ENCODE measurements at regions not wholly inside any gene's neighbourhood (a gene's known extent, or its start where the extent isn't known, plus 50 kb on each side); places are given as distances from the start of the nearest gene placed in this dataset.
"Not testable (repeated sequence)": the region's sequence is repeated elsewhere in the genome, so short reads cannot be mapped to it uniquely, and the experiment has no call there.

GRCh38 chr9:91512235-91512634, 88.6 kb upstream of the NFIL3 start:
- DNase-seq (ENCODE audit: low read depth) = not testable (repeated sequence)

DNA sequence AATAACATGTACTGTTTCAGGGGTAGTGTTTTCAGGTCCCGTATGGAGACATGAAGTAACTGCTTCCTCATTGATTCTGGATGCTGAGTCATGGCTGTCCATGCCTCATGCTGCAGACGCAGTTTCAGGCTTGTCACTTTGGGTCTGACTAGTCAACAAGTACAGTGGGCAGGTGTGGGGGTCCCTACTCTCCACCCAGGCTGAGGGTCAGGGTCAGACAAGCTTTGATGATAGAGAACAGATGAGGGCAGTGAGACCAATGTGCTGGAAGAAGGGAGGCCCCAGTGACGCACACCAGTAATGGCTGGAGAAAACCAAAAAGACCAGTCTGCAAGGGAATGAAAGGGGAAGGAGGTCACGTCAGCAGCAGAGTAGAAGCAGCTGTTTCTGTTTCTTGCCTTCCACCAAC, 80.0 kb upstream of the NFIL3 start:
- DNase-seq (ENCODE audit: low read depth) = peak; percentile 9

DNA sequence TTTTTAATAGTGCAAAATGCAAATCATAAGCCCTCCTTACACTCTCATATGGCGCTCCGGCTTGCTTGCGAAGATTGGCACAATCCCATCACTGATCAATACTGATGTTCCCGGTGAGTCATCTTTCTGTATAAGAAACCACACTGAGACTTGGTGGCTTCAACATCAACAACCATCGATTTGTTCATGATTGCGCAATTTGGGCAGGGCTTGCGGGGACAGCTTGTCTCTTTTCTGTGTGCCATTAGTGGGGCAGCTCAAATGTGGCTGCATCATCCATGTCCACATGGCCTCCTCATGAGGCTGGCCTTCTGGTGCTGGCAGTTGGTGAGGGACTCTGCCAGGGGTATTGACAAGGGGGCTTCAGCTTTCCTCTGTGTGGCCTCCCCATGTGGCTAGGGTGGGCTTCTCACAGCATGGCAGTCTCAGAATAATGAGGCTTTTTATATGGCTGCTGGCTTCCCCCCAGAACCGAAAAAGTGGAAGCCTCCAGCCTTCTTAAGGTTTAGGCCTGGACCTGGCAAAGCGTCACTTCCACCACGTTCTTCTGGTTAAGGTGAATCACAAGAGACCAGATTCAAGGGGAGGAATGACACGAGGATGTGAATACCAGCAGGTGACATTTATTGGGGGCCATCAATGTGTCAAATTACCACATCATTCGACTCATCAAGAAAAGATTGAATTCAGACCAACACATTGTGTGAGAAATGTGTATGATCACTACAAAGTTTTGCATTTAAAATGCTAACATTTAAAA, 79.5 kb upstream of the NFIL3 start:
- DNase-seq (ENCODE audit: low read depth) = no peak

- DNase-seq (ENCODE audit: low read depth) = no peak
These were observed 78.8 kb upstream of the NFIL3 start for GRCh38 chr9:91502475-91502874.

GRCh38 chr9:91500509-91501014, 76.9 kb upstream of the NFIL3 start:
- DNase-seq (ENCODE audit: low read depth) = peak; percentile 90

GRCh38 chr9:91496351-91496750, 72.7 kb upstream of the NFIL3 start:
- no peak for DNase-seq (ENCODE audit: low read depth)

- DNase-seq (ENCODE audit: low read depth) = peak; percentile 91
These were observed 71.8 kb upstream of the NFIL3 start for GRCh38 chr9:91495450-91495849.

- no peak for DNase-seq (ENCODE audit: low read depth)
These were observed 71.1 kb upstream of the NFIL3 start for GRCh38 chr9:91494751-91495150.

GRCh38 chr9:91492237-91492636, 68.6 kb upstream of the NFIL3 start:
- DNase-seq (ENCODE audit: low read depth) = no peak

DNA sequence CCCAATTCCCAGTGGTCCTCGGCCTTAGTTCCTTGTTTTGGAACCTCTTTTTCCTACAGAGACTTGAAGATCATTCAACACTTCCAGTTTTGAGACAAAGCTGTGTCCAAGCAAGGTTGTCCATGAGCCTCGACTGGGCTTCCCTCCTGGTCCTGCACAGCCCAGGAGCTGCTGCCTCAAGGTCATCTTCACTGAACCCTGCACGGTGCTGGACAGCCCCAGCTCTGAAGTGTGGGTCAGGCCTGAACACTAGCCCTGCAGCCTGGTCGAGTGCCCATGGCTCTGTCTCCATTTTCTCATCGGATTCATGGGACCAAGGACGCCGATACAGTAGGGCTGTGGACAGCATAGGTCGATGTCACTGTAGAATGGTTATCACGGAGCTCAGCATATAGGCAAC, 68.0 kb upstream of the NFIL3 start:
- no peak for DNase-seq (ENCODE audit: low read depth)

GRCh38 chr9:91489361-91489899, 65.8 kb upstream of the NFIL3 start:
- peak; percentile 39 for DNase-seq (ENCODE audit: low read depth)

DNA sequence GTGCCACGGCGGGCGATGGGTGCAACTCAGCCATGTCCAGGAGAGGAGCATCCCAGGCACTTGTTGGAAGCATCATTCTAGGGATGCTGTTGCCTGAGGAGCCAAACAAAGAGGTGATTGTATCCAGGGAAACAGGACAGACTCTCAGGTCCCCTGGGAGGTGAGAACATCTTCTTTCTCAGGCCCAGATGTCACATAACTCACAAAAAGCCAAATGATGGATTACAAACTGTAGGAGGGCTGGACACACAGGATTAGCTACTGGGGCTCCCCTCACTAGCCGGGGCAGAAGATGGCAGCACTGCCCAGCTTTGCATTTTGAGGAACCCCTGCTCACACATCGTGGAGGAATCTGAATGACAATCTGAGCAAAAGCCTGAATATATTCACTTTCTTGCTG, 64.7 kb upstream of the NFIL3 start:
- DNase-seq (ENCODE audit: low read depth) = no peak

- DNase-seq (ENCODE audit: low read depth) = peak; percentile 21
These were observed 63.3 kb upstream of the NFIL3 start for GRCh38 chr9:91486699-91487497.

GRCh38 chr9:91485006-91485405, 61.4 kb upstream of the NFIL3 start:
- no peak for DNase-seq (ENCODE audit: low read depth)

GRCh38 chr9:91483835-91484234, 60.2 kb upstream of the NFIL3 start:
- DNase-seq (ENCODE audit: low read depth) = no peak

DNA sequence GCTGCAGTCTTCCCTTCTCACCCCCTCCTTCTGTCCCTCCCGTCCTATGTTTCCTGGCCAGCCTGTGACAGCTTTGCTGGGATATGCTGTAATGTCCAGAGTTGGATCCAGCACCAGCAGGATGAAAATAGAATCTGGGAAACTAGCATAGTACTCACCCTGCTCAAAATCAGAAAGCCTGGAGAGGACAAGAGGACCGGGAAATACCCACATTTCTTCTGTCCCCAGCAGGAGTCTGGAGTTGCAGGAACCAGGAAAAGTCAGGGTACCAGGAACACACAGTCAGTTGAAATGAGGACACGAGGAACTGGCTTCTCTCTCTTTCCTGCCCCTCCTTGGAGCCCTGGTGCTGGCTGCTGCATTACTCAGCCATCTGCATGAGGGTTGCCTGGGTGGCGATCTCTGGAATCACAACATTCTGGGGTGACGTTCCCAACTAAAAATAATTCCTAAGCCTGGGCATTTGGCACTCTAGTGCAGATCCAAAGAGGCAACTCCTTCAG, 59.6 kb upstream of the NFIL3 start:
- DNase-seq (ENCODE audit: low read depth) = peak; percentile 8

- no peak for DNase-seq (ENCODE audit: low read depth)
These were observed 58.3 kb upstream of the NFIL3 start for GRCh38 chr9:91481972-91482371.

- DNase-seq (ENCODE audit: low read depth) = no peak
These were observed 53.5 kb upstream of the NFIL3 start for GRCh38 chr9:91477106-91477505.

- peak; percentile 28 for DNase-seq (ENCODE audit: low read depth)
These were observed 51.0 kb upstream of the NFIL3 start for GRCh38 chr9:91474656-91475055.
